CD4-positive, alpha-beta T cell treated with Interleukin-4 for 1 hour (primary cell): ENCODE measurements at regions not wholly inside any gene's neighbourhood (a gene's known extent, or its start where the extent isn't known, plus 50 kb on each side); places are given as distances from the start of the nearest gene placed in this dataset.

ENCODE experiments used
- DNase-seq, 2 donors: peaks; one replicate each; pipeline ENCODE4 v3.0.0-alpha.2; 2020 to 2022

DNA sequence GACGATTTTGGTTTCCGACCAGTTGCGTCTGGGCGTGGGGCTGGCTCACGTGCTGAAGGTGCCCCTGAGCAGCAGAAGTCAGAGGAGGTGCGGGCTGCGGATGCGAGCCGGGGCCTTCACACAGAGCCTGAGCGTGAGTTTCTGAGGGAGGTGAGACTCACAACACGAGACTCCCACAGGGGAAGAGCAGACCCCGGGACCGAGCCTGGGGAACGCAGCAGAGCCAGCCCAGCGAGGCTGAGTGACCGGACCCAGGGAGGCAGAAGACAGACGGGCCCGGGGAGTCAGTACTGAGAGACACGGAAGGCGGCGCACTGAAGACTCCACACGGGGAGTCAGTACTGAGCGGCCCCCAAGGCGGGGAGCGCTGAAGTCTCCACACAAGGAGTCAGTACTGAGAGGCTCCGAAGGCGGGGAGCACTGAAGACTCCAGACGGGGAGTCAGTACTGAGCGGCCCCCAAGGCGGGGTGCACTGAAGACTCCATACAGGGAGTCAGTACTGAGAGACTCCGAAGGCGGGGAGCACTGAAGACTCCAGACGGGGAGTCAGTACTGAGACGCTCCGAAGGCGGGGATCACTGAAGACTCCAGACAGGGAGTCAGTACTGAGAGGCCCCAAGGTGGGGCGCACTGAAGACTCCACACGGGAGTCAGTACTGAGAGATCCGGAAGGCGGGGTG, 77.8 kb downstream of the DLL1 start:
- no peak for DNase-seq

DNA sequence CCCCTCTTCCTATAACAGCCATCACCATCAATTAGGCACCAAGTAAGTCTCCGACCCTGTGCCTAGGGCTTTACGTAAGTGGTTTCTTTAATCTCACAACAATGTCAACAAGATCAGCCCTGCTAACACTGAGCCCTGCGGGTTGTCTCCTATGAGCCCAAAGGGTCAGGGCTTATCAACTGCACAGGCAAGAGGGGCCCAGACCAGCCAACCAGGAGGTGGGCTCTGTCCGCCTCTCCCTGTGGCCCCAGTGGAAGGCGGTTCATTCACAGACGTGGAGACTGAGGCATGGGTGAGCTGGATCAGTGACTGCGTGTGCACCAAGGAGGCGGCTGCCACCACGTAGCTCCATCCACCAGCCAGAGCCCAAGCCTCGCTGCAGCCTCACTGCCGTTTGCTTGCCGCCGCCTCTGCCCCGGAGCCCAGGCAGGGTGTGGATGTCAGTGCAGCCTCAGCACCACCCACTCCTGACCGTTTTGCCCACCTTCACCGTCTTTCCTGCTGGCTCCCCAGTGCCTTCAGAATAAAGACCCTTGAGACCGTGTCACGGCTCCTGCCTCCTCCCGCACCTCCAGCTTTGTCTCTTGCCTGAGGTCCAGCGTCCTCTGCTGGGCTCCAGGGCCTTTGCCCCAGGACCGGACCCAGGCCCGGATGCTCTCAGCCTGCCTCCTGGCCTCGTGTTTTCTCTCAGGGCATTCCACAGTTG, 78.7 kb downstream of the DLL1 start:
- DNase-seq = no peak

DNA sequence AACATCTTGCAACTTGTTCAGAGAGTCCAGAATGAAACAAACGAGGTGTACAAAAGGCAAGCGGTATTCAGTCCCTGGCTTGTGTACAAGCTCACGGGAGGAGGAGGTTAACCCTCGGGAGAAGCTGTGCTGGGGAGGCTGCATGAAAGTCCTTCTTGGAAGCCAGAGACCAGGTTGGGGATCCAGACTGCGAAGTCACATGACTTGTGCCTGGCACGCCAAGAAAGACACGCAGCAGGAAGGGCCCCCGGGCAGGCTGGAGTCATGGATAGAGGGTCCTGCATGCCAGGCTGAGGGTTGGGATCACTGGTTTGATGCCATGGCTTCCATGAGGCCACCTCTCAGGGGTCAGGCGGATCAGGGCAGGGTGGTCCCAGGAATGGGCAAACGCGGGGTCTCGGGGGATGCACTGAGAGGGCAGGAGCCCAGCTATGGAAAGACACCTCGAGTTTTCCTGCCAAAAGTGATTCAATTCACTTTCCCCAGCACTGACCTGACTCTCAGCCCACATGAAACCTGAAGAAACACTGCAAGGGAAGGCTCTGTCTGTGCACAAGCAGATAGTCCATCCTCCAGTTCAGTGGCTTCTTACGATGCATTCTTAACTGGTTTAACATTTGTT, 79.4 kb downstream of the DLL1 start:
- no peak for DNase-seq

DNA sequence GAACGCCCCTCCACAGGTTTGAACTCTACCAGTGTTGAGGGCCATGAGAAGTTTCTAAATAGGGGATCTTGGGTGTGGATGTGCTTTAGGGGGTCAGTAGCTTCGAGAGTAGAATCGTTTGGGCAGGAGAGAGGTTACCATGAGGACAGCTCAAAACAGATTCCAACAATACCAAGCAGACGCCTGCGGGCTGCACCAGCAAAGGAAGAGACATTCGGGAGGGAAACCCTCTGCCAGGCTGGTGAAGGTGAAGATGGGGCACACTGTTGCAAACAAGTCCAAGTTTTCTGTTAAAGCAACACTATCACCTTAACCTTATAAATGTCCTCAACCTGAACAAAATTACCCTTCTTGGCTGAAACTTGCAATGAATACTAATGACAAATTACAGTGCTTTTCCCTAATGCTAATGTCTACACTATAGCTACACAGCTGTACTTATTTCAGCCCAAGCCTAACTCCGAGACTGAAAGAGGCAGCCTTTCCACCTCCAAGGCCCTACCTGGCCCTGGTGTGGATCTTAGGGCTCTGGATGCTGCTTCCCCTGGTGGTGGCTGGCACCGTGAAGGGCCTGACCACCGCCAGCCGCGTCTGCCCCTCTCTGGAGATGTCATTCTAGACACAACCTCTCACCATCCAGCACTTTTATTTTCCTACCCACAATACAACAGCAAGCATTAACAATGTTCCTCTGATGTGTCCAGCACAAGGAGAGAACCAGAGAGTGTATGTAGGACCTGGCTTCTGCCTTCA, 80.1 kb downstream of the DLL1 start:
- DNase-seq = no peak

DNA sequence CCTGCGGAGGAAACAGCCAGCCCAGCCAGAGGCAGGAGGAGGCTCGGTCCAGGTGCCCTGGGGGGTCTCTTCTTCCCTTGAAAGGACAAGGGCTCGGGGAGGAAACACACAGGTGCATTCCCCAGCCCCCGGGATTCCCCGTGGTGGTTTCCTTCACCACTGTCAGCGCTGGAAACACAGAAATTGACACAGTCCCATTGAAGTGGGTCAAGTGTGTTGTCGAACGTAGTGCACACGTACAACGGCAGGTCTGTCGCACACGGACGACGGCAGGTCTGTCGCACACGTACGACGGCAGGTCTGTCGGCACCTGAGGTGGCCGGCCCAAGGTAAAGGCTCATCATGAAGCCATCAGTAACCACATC, 80.9 kb downstream of the DLL1 start:
- DNase-seq = peak in 1 of 2 donors; percentile 10

DNA sequence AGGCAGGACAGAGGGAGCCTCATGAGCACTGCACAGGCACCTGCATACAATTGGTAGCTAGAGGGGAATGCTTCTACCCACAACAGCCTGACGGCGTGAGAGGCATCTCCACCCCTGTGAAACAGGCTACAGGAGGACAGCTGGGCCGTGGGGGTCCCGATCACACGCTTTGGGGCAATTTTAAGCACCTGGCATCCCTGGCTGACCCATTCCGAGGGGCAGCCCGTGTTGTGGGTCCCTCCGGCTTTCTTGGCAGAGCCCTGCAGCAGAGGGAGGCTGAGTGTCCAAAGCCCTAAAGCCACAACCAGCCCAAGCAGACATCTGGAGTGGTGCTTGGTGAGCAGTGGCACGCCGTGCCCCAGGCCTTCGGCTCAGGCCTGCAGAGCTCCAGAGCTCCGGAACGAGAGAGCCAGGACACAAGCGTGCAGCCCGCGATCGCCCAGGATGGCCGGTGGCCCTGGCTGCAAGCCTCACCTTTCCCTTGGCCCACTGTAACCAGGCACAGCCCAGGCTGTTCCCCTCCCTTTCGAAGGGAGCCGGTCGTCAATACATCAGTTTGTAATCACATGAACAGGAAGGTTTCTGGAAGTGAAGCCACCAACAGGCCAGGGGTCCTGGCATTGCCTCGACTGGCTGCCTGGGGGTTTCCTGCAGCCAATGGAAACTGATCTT, 81.4 kb downstream of the DLL1 start:
- no peak for DNase-seq

DNA sequence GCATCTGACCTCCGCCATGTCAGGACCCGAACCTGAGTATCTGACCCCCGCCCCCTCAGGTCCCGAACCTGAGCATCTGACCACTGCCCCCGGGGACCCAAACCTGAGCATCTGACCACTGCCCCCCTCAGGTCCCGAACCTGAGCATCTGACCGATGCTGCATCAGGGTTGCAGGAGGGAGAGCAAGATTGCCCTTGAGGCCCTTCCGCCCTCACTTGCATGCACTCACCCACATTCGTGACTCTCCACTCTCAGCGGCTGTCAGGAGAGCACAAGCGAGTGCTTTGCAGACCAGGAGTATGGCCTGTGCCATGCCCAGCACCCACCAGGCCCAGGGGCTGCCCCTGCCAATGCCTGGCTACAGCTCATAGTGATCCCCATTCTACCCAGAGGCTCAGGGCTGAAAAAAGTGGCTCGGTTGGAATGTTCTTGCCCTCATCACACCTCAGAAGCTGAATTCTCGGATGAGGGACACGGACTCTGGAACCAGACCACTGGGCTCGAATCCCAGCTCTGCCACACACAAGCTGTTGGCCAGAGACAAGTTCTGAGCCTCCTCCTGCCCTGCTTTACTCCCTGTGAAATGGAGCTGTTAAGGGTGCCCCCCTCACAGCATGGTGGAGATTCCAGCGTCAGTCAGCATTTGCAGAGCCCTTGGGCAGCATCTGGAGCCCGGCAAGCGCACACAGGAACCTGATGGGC, 82.1 kb downstream of the DLL1 start:
- no peak for DNase-seq

DNA sequence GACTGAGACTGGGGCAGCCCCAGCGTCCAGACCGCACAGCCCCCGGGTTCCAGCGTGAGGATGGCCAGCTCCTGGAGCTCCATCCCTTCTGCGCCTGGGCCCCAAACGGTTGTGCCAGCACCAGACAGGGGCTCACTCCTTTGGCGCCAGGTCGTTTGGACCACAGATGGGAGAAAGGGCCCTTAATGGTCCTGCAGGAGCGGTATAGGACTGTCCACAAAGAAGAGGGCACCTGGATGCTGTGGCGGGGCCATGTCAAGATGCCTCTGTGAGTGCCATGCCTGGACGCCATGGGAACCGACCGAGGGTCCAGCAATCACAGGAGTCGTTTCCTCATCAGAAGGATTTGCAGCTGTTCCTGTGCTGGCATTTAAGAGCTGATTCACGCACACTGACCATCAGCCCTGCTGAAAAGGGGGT, 82.7 kb downstream of the DLL1 start:
- DNase-seq = peak in 1 of 2 donors; percentile 9

DNA sequence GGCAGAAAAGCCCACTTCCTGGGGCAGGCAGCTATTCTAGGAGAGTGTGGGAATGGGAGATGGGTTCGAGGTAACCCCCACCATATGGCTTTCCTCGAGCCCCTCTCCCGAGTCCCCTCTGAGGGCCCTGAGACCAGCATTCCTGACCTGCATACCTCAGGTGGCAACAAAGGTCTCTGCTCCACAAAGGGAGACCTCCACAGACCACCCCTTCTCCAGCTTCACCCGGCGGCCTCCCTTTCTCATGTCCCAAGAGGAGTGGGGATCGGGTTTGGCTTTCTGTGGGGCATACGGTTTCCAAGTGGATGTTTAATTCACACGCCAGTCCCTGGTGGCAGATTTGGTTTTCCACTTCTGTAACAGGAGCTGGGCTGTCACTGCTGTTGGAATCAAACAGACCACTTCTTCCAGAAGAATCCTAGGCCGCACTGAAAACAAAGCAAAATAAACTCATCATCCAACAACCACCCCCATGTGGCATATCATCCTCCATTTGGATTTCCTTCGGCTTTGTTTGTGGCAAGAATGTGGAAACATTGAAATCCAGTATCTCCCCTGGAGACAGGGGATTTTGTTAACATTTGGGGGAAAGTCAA, 83.2 kb downstream of the DLL1 start:
- no peak for DNase-seq

DNA sequence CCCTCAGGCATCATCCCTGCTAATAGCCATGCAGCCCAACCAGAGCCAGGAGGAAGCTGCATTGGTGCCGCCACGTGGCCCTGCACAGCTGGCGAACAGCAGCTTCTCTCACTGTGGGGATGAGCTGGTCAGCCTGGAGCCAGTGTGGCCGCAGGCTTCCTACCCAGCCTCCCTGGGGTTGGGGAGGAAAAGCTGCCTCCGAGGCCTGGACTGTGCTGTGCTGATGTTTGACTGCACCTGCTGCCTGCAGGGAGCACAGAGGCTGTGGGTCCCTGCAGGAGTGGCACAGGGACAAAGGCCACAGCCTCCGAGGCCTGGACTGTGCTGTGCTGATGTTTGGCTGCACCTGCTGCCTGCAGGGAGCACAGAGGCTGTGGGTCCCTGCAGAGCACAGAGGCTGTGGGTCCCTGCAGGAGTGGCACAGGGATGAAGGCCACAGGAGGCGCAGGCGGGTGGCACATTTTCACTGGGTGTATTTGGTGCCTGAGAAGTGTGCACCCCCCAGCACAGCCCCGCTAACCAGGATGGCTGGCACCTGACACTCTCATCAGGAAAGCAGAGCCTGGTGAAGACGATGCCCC, 83.9 kb downstream of the DLL1 start:
- DNase-seq = no peak

DNA sequence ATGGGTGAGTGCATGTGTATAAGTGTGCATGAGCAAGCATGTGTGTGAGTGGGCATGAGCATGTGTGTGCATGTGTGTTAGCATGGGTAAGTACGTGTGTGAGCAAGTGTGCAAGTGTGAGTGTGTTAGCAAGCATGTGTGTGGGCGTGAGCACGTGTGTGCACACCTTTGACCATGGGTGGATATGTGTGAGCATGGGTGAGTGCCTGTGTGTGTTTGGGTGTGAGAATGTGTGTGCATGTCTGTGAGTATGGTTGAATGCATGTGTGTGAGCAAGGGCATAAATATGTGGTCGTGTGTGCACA, 84.6 kb downstream of the DLL1 start:
- peak in 1 of 2 donors; percentile 10 for DNase-seq

DNA sequence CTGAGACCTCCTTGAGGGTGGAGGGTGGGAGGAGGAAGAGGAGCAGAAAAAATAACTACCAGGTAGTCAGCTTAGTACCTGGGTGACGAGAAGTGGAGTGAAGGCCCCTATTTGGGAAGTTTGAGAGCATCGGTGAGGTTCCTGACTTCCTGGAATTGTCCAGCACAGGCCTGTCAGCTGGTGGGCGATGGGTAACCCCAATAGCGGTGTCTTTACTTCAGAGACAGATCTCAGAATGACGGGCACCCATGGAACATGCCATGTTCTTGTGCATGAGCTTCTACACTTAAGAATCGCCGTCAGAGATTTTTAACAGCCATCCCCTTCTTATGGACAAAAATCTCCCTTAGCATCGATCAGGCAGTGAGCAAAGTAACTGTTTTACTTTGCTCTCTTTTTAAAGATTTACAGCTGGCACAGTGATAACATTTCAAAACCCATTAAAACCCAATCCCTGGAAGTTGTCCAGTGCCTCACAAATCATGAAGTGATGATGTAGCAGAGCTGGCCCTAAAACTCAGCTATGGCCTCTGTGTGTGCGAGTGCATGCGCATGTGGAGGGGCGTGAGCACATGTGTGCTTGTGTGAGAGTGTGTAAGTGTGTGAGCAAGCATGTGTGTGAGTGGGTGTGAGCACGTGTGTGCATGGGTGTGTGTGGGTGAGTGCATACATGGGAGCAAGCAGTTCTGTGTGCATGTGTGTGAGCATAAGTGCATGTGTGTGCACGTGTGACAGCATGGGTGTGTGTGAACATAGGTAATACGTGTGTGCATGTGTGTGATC, 85.2 kb downstream of the DLL1 start:
- no peak for DNase-seq

DNA sequence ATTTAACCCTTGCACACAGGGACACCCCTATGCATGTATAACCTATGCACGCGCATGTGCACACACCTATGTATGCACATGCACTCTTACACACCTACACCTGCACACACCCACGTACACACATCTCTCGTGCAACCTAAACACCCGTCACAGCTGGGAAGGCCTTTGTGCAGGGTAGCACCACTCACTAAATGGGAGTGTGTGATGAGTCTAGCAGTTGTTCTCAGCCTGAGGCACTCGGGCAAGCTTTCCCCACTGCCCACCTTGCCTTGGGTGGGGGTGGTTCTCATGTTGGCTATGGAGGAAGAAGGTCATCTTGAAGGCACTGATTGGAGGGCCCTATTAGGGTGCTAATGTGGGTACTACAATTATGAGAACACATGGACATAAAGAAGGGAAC, 85.8 kb downstream of the DLL1 start:
- DNase-seq = no peak

DNA sequence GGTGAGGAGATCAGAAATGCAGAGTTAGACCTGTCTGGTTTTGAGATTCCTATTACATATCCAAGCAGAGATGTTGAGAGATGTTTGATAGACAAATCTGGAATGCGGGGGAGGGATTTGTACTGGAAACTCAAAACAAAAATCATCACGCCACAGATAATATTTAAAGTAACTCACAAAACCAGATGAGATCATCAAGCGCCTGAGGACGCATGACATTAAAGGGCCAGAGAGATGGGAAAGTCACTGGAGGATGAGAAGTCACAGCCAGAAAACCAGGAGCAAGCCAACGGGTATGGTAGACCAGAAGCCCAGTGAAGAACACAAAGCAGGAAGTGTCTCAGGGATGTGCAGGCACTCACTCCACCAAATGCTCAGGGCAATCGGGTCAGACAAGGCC, 87.7 kb downstream of the DLL1 start:
- DNase-seq = no peak

DNA sequence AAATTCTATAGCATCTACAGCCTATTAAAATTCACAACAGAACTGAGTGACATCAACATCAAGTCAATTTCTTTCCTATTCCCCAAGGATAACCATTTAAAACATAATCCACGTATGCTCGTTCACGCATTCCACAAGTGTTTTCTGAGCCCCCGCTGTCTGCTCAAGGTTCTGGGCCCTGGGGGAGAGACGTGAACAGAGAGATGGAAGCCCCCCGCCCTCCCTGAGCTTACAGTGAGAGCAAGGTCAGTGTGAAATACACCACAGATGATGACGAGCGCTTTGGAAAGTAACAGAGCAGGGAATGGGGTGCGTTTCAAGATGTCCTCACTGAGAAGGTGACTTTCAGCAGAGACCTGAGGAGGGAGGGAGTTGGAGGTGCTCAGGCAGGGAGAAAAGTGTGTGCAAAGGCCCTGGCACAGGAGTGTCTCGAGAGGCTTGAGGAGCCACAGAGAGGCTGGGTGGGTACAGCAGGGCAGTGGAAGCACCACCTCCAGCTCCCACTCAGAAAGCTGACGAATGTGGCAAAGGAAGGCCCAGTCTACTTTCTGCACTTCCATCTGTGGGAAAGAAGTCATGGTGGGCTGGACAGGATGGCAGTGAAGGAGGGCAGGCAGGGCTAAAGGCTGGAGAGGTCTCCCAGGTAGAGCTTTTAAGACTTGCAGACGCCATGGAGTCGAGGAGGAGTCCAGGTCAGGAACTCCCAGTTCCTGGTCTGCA, 88.3 kb downstream of the DLL1 start:
- no peak for DNase-seq

DNA sequence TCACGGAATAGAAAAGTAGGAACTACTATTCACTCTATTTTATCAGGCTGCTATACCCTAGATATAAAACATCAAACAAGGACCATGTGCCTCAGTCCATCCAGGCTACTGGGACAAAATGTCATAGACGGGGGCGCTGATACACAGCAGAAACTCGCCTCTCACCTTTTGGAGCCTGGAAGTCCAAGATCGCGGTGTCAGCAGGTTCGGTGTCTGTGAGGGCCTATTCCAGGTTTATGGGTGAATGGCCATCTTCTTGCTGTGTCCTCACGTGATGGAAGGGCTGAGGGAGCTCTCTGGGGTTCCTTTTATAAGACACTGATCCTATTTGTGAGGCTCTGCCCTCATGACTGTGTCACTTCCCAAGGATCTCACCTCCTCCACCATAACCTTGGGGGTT, 89.5 kb downstream of the DLL1 start:
- DNase-seq = no peak

DNA sequence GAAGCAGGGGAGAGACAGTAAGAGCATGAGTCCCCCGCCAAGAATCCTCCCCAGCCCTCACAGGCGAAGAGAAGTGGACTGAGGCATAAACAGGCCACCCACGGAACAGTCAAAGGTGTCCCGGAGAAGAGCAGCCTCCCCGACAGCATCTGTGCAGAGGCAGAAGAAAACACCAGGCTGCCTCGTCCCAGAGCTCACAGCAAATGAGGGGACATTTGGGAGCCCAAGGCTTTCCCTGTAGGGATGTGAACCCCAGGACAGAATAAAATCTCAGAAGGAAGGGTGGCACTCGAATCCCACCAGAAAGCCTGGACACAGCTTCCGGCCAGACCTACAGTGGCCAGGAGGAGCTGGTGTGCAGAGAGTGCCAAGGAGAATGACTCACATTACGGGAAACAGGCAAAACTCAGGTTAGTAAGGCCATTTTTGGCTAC, 90.4 kb downstream of the DLL1 start:
- DNase-seq = no peak

DNA sequence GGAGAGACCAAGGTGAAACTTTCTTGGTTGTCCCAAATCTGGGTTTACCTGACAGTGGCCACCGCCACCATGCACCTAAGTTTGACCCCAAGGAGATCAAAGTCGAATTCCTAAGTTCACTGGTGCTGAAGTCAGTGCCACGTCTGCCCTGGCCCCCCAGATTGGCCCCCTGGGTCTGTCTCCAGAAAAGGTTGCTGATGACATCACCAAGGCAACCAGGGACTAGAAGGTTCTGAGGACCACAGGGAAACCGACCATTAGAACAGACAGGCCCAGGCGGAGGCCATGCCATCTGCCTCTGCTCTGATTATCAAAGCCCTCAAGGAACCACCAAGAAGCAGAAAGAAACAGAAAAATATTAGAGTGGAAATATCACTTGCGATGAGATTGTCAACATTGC, 91.2 kb downstream of the DLL1 start:
- DNase-seq = no peak

DNA sequence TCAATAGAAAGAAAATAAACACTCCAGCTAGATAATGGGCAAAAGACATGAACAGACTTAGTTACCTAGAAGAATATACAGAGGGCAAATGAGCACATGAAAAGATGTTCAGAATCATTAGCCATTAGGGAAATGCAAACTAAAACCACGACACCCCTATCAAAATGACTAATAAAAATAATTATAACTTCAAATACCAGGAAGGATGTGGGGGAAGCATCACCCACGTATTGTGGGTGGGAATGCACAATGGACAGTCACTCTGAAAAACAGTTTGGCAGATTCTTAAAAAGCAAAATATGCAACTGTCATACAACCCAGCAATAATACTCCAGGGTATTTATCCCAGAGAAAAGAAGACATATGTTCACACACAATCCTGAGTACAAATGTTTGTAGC, 92.6 kb downstream of the DLL1 start:
- DNase-seq = no peak

DNA sequence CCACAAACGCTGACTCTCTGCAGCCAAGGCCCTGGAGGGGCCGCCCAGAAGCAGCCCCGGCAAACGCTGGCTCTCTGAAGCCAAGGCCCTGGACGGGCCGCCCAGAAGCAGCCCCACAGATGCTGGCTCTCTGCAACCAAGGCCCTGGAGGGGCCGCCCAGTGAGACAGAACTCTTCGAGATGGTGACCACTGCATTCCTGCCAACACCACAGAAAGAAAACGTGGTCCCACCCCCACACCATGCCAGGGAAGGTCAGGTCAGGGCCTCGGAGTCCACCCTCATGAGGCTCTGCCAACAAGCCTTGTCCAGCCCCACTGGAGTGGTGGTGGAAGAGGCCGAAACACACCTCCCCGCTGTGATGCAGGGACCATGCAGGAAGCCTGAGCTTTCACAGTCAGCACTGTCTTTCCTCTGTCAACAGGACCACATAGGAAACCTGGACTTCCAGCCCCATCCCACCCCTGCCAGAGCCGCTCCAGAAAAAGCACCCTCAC, 97.5 kb downstream of the DLL1 start:
- DNase-seq = no peak
